ENCODE measurements at regions not wholly inside any gene's neighbourhood (a gene's known extent, or its start where the extent isn't known, plus 50 kb on each side); places are given as distances from the start of the nearest gene placed in this dataset.

GRCh38 chr13:109344552-109345157 is 441.7 kb downstream of the IRS2 start:
- TF ChIP-seq CTCF (IDR thresholded peaks at IDR 0.05), result no peak
- no peak for TF ChIP-seq POLR2A (IDR thresholded peaks at IDR 0.05)
- no peak for TF ChIP-seq POLR2AphosphoS5 (IDR thresholded peaks at IDR 0.05; ENCODE audit: insufficient read depth in 1 of 2, low read depth in 1 of 2)

Measured in vagina (tissue), 2 donors.